GM21737 (cell line): ENCODE measurements at regions not wholly inside any gene's neighbourhood (a gene's known extent, or its start where the extent isn't known, plus 50 kb on each side); places are given as distances from the start of the nearest gene placed in this dataset.

Experiments used
- ATAC-seq: cut with Tn5 transposase; IDR thresholded peaks from one replicate; pipeline ENCODE4 v1.9.1; 2021; ENCODE audit warnings: mild to moderate bottlenecking, moderate library complexity; ENCODE audit not compliant: unreplicated experiment

DNA sequence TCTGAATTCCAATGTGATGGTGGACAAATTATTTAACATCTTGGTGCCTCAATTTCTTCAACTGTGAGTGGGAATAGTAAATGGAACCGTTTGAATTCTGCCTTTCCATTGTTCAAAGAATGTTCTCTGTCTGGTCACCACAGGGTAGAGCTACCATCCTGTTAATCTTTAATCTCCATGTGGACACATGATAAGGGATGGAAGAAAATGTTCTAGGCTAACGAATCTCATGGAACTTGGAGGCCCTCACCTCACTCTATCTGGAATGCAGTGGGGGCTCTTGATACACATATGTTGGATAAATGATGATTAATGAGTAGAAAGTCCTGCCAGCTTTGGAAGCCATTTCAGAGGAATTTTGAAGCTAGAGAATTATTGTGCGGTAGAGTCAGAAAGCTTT, 118.5 kb upstream of the HABP2 start:
- ATAC-seq, result no peak

DNA sequence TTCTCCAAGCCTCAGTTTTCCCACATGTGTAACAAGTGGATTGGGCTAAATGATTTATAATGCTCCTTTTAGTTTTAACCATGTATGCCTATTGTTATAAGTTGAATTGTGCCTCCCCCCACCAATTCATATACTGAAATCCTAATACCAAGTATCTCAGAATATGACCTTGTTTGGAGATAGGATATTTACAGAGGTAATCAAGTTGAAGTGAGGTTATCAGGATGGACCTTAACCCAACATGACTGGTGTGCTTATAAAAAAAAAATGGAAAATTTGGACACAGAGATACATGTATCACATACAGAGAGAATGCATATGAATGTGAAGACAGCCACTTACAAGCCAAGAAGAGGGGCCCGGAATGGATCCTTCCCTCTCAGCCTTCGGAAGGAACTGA, 117.9 kb upstream of the HABP2 start:
- ATAC-seq, result no peak

GRCh38 chr10:113435881-113436280, 117.0 kb upstream of the HABP2 start:
- ATAC-seq, result no peak

- no peak for ATAC-seq
Measured at GRCh38 chr10:113436851-113437250, 116.0 kb upstream of the HABP2 start.

DNA sequence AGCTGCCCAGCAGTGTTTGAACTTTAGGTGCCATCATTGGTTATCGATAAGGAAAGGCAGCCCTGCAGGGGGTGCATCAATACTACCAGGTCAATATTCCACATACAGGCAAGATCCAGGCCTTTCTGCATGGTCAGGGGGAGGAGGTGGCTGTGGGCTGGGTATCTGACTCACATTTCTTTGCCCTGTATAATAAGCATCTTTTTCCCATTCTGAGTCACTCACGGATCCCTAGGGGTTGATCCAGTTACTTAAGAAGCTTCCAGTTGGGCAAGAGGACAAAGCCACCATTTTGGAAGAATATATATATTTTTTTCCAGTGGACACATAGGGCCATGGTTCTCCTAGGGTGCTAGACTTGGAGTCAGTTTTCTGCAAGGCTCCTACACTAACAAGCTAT, 114.2 kb upstream of the HABP2 start:
- no peak for ATAC-seq

- no peak for ATAC-seq
Measured at GRCh38 chr10:113441220-113441619, 111.6 kb upstream of the HABP2 start.

DNA sequence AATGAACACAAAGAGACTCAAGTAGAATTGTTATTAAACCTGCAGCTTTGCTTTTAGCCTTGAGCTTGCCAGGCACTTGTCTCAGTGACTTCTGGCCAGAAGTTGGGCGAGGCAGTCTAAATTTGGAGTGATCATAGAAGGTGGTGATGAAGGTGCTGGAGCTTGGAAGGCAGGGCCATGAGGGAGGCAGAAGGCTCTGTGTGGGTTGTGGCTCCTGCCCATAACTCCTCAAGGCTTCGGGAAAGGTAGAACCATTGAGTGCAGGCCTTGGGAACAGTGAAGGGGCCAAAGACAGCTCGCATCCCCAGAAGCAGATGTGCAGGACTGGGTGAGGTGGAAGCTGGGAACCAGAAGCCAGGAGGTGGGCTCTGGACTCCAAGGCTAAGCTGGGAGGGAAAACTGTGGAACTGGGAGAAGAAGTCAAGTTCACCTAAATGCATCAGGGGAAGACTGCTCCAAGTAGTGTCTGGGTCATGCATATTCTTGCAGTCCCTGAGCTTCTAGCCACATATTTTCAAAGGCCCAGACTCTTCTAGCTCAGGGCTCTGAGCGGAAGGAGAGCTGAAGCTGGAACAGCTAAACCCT, 111.1 kb upstream of the HABP2 start:
- ATAC-seq, result no peak

GRCh38 chr10:113442336-113442735, 110.5 kb upstream of the HABP2 start:
- ATAC-seq, result no peak

- ATAC-seq, result no peak
Measured at GRCh38 chr10:113443141-113443925, 109.5 kb upstream of the HABP2 start.

DNA sequence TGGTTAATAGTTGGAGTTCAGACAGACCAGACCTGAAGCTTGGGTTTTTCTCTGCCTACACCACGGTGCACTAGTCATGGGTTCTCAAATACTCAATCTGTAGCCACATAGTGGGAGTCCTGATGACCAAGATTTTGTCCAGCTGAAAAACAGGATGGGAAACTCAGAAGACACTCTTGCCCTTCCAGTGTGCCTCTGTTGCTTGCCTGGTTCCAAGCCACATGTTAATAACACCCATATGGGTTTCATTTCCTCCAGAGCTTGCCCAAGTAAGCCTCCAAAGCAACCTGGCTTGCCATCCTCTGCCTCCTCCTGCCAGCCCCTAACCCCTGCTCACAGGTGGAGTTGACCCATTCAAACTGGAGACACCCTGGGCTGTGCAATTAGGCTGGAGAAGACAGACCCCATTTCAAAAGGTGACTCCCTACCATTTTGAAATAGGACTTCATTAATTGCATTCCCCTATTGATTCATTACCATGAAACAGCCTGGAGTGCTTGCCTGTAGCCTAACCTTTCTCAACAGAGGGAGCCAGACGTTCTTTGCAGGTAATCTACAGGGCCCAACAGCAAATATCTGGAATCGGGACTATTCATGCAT, 108.0 kb upstream of the HABP2 start:
- ATAC-seq, result no peak

GRCh38 chr10:113445736-113446135, 107.1 kb upstream of the HABP2 start:
- no peak for ATAC-seq

DNA sequence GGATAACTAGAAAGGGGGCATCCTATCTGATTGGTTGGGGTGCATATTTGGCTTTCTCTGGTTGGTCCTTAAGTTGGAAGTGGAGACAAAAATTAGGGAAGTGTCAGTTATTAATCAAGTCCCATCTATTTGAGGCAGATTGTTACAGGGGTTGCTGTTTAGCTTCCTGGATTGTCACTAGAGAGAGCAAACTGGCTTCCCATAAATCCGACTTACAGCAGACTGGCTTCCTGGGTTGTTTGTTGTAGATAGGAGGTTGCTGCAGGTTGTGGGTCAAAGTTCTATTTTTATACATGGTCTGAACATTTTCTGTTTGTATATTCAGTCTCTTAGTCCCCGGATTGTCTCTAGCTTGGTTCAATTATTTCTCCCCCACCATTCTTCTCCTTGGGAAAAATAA, 106.1 kb upstream of the HABP2 start:
- ATAC-seq, result no peak

GRCh38 chr10:113447278-113447677, 105.6 kb upstream of the HABP2 start:
- ATAC-seq, result no peak

DNA sequence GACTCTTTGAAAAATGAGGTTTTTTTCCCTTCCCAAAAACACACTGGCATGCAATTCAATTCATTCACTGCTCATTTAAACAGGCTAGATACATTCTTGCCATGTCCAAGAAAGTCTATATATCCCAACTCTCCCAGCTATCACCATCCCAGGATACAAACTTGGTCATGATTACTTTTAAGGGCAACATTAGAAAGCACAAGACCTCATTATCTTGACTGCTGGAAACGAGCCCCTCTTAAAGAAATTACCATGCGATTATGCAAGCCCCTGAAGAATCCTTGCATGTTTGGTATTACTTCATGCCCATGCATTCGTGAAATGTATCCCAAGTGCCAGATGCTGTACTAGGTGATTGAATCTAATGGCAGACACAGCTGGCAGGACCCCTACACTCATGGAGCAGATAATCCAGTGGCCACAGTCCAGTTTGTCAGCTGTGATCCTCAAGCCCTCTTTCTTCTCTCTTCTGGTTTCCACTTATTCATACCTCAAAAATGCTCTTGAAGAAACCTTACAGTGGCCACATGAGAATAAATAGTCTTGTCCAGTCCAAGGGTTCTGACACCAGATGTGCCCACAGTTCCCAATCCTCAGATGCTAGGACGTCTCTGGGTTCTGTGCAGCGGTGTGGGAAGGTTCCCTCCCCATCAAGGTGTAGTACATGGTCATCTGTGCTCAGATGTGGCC, 103.7 kb upstream of the HABP2 start:
- ATAC-seq, result no peak

GRCh38 chr10:113450046-113450804, 102.6 kb upstream of the HABP2 start:
- ATAC-seq, result no peak

GRCh38 chr10:113450906-113451305, 101.9 kb upstream of the HABP2 start:
- no peak for ATAC-seq

- no peak for ATAC-seq
Measured at GRCh38 chr10:113452146-113452845, 100.6 kb upstream of the HABP2 start.

GRCh38 chr10:113453351-113453750, 99.5 kb upstream of the HABP2 start:
- no peak for ATAC-seq

GRCh38 chr10:113454341-113455061, 98.4 kb upstream of the HABP2 start:
- ATAC-seq, result no peak

DNA sequence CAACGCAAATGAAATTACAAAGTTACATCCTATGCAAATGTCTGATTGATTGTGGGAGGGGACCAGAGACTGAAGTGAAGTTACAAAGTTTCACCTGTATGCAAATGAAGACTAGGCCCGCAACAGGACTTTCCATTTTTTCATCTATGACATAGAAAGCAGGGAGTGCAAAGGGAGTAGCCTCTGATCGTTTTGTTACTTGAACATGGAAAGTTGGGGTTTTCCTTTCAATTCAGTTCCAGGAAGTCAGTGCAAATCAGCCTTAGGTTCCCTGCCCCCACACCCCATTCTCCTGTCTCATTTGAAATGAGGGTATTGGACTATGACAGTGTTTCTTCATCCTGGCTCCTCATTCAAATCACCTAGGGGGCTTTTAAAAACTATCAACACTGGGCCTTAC, 96.9 kb upstream of the HABP2 start:
- ATAC-seq, result no peak
